ENCODE measurements at regions not wholly inside any gene's neighbourhood (a gene's known extent, or its start where the extent isn't known, plus 50 kb on each side); places are given as distances from the start of the nearest gene placed in this dataset.
"Not testable (repeated sequence)": the region's sequence is repeated elsewhere in the genome, so short reads cannot be mapped to it uniquely, and the experiment has no call there.

- TF ChIP-seq POLR2A (IDR thresholded peaks at IDR 0.05; ENCODE audit: low read depth); POLR2AphosphoS5 (IDR thresholded peaks at IDR 0.05); EP300 (IDR thresholded peaks at IDR 0.05): not testable (repeated sequence)
- TF ChIP-seq, protein P1, sequence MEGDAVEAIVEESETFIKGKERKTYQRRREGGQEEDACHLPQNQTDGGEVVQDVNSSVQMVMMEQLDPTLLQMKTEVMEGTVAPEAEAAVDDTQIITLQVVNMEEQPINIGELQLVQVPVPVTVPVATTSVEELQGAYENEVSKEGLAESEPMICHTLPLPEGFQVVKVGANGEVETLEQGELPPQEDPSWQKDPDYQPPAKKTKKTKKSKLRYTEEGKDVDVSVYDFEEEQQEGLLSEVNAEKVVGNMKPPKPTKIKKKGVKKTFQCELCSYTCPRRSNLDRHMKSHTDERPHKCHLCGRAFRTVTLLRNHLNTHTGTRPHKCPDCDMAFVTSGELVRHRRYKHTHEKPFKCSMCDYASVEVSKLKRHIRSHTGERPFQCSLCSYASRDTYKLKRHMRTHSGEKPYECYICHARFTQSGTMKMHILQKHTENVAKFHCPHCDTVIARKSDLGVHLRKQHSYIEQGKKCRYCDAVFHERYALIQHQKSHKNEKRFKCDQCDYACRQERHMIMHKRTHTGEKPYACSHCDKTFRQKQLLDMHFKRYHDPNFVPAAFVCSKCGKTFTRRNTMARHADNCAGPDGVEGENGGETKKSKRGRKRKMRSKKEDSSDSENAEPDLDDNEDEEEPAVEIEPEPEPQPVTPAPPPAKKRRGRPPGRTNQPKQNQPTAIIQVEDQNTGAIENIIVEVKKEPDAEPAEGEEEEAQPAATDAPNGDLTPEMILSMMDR (IDR thresholded peaks at IDR 0.05) = not testable (repeated sequence)
Observed at GRCh38 chr11:93043186-93043585, 73.7 kb downstream of the MTNR1B start.

All from esophagus muscularis mucosa (tissue), 4 donors.